Cardiac muscle cell (in vitro differentiated cells and primary cell): ENCODE measurements at regions not wholly inside any gene's neighbourhood (a gene's known extent, or its start where the extent isn't known, plus 50 kb on each side); places are given as distances from the start of the nearest gene placed in this dataset.

Experiments used
- DNase-seq, 2 donors: peaks; one replicate each; pipeline versions ENCODE4 v3.0.0 to v3.0.0-alpha.2; 2010 to 2017; ENCODE audit warnings: low read depth in 1 of 2, low spot score in 1 of 2
- H3K27ac ChIP-seq: fragments of 200-600 bp; sonication (generic); 2 replicates; pipeline ENCODE4 v1.5.1; 2016
- H3K27me3 ChIP-seq: fragments of 200-600 bp; sonication (generic); 2 replicates; pipeline ENCODE4 v1.6.0; 2016; ENCODE audit warnings: control low read depth
- H3K36me3 ChIP-seq: fragments of 200-600 bp; sonication (generic); 2 replicates; pipeline ENCODE4 v1.5.1; 2016; ENCODE audit warnings: control low read depth
- H3K4me1 ChIP-seq: fragments of 200-600 bp; sonication (generic); 2 replicates; pipeline ENCODE4 v1.8.1; 2017; ENCODE audit warnings: low read depth, mild to moderate bottlenecking, mixed run types
- H3K4me3 ChIP-seq: fragments of 200-600 bp; sonication (generic); 2 replicates; pipeline ENCODE4 v1.5.1; 2016; ENCODE audit warnings: mild to moderate bottlenecking
- H3K9me3 ChIP-seq: fragments of 200-600 bp; sonication (generic); 2 replicates; pipeline ENCODE4 v1.5.1; 2017; ENCODE audit warnings: low read depth, mild to moderate bottlenecking, control low read depth
- TF ChIP-seq, protein P1 (sequence below): IDR thresholded peaks from 2 replicates; pipeline ENCODE4 v1.5.1; 2012; ENCODE audit warnings: low read depth, mild to moderate bottlenecking, low read length

DNA sequence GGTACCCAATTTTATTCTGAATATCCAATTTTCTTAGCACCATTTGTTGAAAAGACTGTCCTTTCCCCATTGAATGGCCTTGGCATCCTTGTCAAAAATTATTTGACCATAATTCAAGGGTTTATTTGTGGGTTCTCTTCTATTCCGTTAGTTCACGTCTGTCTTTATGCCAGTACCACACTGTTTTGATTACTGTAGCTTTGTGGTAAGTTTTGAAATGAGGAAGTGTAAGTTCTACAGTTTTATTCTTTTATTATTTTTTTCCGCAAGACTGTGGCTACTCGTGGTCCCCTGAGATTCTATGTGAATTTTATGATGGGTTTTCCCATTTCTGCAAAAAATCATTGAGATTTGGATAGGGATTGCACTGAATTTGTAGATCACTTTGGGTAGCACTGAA, 402.6 kb downstream of the PLK2 start:
- TF ChIP-seq, protein P1, sequence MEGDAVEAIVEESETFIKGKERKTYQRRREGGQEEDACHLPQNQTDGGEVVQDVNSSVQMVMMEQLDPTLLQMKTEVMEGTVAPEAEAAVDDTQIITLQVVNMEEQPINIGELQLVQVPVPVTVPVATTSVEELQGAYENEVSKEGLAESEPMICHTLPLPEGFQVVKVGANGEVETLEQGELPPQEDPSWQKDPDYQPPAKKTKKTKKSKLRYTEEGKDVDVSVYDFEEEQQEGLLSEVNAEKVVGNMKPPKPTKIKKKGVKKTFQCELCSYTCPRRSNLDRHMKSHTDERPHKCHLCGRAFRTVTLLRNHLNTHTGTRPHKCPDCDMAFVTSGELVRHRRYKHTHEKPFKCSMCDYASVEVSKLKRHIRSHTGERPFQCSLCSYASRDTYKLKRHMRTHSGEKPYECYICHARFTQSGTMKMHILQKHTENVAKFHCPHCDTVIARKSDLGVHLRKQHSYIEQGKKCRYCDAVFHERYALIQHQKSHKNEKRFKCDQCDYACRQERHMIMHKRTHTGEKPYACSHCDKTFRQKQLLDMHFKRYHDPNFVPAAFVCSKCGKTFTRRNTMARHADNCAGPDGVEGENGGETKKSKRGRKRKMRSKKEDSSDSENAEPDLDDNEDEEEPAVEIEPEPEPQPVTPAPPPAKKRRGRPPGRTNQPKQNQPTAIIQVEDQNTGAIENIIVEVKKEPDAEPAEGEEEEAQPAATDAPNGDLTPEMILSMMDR = no peak
- Histone ChIP-seq H3K9me3 (peaks cover 2% of the 10 kb centered on the region), H3K27me3 (no peaks in the 10 kb centered on the region), H3K4me3 (no peak overlapping the region), H3K4me1 (no peaks in the 10 kb centered on the region), H3K36me3 (no peaks in the 10 kb centered on the region), H3K27ac (no peak overlapping the region)
- no peak for DNase-seq

- peak in 1 of 2 donors; percentile 24 for DNase-seq
- Histone ChIP-seq H3K36me3 (no peaks in the 10 kb centered on the region), H3K27me3 (no peaks in the 10 kb centered on the region), H3K9me3 (peaks cover 2% of the 10 kb centered on the region), H3K27ac (no peak overlapping the region), H3K4me3 (no peak overlapping the region), H3K4me1 (no peaks in the 10 kb centered on the region)
- TF ChIP-seq, protein P1 = no peak
Measured at GRCh38 chr5:58056546-58056945, 403.3 kb downstream of the PLK2 start.

DNA sequence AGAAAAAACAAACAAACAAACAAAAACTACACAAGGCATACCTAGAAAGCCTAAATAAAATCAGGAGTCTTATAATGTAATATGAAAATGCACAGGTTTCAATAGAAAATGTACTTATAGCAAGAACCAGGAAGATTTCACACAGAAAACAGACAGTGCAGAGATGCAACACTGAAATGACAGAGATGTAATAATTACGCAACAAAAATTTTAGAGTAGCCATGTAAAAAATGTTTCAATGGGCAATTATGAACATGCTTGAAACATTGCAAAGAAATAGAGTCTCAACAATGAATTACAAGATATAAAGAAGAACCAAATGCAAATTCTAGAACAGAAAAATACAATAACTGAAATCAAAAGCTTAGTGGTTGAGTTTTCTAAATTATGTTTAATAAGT, 405.9 kb downstream of the PLK2 start:
- no peaks in the 10 kb centered on the region for H3K36me3 ChIP-seq
- H3K27ac ChIP-seq = no peak overlapping the region
- DNase-seq = no peak
- H3K27me3 ChIP-seq = no peaks in the 10 kb centered on the region
- TF ChIP-seq, protein P1 = no peak
- H3K4me3 ChIP-seq = no peak overlapping the region
- no peaks in the 10 kb centered on the region for H3K4me1 ChIP-seq
- H3K9me3 ChIP-seq = peaks cover 2% of the 10 kb centered on the region

DNA sequence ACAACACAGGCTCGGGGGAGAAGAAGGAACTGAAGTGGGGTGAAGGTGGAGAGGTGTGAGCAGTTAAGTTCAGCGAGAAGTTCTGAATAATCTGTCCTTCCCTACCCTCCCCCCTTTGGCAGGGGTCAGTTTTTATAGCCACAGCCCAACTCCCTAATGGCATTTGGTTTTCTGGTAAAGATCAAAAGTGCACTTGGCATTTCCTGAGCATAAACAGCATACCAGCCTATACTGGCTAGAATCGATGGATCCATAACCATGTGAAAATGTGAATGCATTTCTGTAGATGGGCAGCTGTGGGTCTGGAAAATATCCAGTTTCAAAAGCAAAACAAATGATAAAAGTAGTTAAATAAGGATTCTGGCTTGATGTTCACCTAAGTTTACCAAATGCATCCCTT, 410.9 kb downstream of the PLK2 start:
- H3K27ac ChIP-seq = no peak overlapping the region
- TF ChIP-seq, protein P1 = no peak
- no peak overlapping the region for H3K4me3 ChIP-seq
- DNase-seq = no peak
- H3K36me3 ChIP-seq = no peaks in the 10 kb centered on the region
- no peaks in the 10 kb centered on the region for H3K4me1 ChIP-seq
- no peaks in the 10 kb centered on the region for H3K27me3 ChIP-seq
- no peaks in the 10 kb centered on the region for H3K9me3 ChIP-seq

- no peak overlapping the region for H3K27ac ChIP-seq
- H3K4me1 ChIP-seq = no peaks in the 10 kb centered on the region
- DNase-seq = no peak
- H3K36me3 ChIP-seq = no peaks in the 10 kb centered on the region
- H3K27me3 ChIP-seq = no peaks in the 10 kb centered on the region
- TF ChIP-seq, protein P1 = no peak
- no peak overlapping the region for H3K4me3 ChIP-seq
- no peaks in the 10 kb centered on the region for H3K9me3 ChIP-seq
Measured at GRCh38 chr5:58048185-58048925, 411.5 kb downstream of the PLK2 start.
